ENCODE measurements at regions not wholly inside any gene's neighbourhood (a gene's known extent, or its start where the extent isn't known, plus 50 kb on each side); places are given as distances from the start of the nearest gene placed in this dataset.

DNA sequence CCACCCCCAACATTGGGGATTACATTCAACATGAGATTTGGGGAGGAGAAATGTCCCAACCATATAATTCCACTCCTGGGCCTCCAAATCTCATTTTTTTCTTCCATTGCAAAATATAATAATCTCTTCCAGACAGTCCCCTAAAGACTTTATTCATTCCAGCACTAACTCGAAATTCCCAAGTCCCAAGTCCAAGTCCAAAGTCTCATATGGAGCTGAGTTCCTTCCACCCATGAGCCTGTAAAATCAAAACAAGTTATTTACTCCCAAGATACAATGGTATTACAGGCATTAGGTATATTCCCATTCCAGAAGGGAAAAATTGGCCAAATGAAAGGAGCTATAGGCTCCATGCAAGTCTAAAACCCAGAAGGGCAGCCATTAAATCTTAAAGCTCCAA is 56.7 kb downstream of the P2RY1 start:
- TF ChIP-seq POLR2AphosphoS5 (IDR thresholded peaks at IDR 0.05) (no peak), POLR2A (IDR thresholded peaks at IDR 0.05) (no peak), EP300 (IDR thresholded peaks at IDR 0.05) (no peak)
- TF ChIP-seq, protein P1, sequence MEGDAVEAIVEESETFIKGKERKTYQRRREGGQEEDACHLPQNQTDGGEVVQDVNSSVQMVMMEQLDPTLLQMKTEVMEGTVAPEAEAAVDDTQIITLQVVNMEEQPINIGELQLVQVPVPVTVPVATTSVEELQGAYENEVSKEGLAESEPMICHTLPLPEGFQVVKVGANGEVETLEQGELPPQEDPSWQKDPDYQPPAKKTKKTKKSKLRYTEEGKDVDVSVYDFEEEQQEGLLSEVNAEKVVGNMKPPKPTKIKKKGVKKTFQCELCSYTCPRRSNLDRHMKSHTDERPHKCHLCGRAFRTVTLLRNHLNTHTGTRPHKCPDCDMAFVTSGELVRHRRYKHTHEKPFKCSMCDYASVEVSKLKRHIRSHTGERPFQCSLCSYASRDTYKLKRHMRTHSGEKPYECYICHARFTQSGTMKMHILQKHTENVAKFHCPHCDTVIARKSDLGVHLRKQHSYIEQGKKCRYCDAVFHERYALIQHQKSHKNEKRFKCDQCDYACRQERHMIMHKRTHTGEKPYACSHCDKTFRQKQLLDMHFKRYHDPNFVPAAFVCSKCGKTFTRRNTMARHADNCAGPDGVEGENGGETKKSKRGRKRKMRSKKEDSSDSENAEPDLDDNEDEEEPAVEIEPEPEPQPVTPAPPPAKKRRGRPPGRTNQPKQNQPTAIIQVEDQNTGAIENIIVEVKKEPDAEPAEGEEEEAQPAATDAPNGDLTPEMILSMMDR (IDR thresholded peaks at IDR 0.05) = no peak
